GM12864 (cell line): ENCODE measurements at regions not wholly inside any gene's neighbourhood (a gene's known extent, or its start where the extent isn't known, plus 50 kb on each side); places are given as distances from the start of the nearest gene placed in this dataset.

ENCODE experiments used
- DNase-seq: peaks from one replicate; pipeline ENCODE4 v3.0.0-alpha.2; 2011; ENCODE audit warnings: low read depth
- H3K4me3 ChIP-seq: 2 replicates; pipeline ENCODE4 v1.5.1; 2011; ENCODE audit warnings: mild to moderate bottlenecking, low read depth, low read length, control low read depth
- TF ChIP-seq, protein P1 (sequence below): IDR thresholded peaks from 2 replicates; pipeline ENCODE4 v1.5.1; 2011; ENCODE audit warnings: low read depth, mild to moderate bottlenecking, moderate library complexity, low read length, control low read depth, inconsistent platforms; ENCODE audit errors: missing control alignments

GRCh38 chr5:173733425-173733824 lies 117.0 kb upstream of the BOD1 start:
- H3K4me3 ChIP-seq = no peak overlapping the region
- DNase-seq = no peak
- TF ChIP-seq, protein P1, sequence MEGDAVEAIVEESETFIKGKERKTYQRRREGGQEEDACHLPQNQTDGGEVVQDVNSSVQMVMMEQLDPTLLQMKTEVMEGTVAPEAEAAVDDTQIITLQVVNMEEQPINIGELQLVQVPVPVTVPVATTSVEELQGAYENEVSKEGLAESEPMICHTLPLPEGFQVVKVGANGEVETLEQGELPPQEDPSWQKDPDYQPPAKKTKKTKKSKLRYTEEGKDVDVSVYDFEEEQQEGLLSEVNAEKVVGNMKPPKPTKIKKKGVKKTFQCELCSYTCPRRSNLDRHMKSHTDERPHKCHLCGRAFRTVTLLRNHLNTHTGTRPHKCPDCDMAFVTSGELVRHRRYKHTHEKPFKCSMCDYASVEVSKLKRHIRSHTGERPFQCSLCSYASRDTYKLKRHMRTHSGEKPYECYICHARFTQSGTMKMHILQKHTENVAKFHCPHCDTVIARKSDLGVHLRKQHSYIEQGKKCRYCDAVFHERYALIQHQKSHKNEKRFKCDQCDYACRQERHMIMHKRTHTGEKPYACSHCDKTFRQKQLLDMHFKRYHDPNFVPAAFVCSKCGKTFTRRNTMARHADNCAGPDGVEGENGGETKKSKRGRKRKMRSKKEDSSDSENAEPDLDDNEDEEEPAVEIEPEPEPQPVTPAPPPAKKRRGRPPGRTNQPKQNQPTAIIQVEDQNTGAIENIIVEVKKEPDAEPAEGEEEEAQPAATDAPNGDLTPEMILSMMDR = no peak

DNA sequence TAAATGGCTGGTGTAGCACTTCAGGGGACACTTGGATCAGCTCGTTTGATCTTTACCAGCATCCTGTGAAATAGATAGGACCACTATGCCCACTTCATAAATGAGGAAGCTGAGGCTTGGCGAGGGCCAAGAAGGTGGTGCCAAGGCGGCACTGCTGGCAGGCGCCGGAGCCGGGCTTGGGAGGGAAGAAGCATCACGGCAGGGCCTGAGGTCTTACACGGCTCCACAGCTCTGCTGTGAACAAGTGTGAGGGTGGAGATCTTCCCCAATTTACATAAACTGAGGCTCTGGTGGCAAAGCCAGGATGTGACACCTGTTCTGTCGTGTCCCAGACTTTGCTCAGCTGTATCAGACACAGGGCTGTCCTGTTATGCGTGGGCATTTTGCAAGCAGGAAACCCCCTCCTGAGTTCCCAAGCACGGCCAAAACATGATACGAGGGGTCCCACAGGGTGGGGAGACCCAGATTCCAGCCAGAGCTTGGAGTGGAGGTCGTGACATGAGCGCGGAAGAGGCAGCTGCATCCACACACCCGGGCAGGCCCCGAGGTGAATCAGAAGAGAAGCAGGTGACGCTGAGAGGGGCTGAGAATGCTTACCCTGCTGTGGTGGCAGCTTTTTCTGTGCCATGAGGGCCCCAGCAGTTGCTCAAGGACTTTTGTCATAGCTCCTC lies 117.5 kb upstream of the BOD1 start:
- H3K4me3 ChIP-seq = no peak overlapping the region
- TF ChIP-seq, protein P1 = no peak
- DNase-seq = no peak

GRCh38 chr5:173734716-173735115 lies 118.3 kb upstream of the BOD1 start:
- TF ChIP-seq, protein P1 = no peak
- no peak overlapping the region for H3K4me3 ChIP-seq
- no peak for DNase-seq

DNA sequence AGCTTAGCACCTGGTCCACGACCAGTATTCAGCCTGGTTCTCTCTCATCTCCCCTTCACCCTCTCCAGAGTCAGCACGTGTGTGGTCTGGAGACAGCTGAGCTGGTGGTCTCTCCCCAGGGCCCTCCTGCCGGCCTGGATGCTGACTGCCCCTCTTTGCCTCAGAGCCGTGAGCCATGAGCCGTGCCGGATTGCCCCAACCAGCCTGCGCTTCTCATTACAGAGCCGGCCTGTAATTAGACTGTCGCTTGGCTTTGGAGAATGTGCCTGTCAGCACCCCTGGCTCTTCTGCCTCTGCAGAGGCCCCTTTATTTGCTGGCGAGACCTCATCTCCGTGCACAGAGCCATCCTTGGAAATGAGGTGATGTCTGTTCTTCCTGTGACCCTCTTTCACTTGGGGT lies 118.7 kb upstream of the BOD1 start:
- TF ChIP-seq, protein P1 = no peak
- DNase-seq = no peak
- H3K4me3 ChIP-seq = no peak overlapping the region

GRCh38 chr5:173735691-173736090 lies 119.2 kb upstream of the BOD1 start:
- no peak overlapping the region for H3K4me3 ChIP-seq
- DNase-seq = no peak
- TF ChIP-seq, protein P1 = no peak

DNA sequence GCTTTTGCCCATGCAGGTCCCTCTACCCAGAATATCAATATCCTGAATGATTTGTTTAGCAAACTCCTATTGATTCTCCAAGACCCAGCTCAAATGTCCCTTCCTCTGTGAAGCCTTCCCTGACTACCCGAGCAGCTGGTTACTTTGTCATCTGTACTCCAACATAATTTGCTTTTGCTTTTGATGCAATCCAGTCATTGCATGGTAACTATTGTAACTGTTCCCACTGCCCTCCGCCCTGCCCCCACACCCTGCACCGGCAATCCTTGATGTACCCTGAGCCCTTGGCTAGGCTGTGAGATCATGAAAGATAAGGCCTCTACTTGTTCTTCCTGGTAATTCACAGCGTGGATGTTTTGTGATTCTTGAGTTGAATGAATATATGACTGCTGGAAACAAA lies 119.9 kb upstream of the BOD1 start:
- DNase-seq = no peak
- no peak overlapping the region for H3K4me3 ChIP-seq
- TF ChIP-seq, protein P1 = no peak

DNA sequence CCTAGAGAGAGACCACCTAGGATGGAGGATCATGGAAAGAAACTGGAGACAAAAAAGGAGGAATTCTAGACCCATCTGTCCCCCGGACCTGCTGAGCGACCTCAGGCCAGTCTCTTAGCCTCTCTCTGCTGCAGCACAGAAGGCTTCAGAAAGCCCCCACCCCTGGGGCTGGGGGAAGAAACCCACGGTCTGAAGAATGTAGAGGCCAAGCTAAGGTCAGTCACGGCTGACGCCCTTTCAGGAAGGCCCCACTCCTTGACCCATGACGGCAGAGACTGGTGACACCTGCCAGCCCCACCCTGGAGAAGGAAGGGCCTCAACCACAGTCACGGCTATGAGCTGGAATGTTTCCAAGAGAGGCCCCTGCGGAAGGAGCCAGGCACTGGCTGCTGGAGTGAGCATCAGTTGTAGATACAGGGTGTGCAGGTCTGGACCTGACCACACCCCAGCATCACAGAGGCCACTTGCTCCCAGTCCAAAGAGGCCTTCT lies 120.5 kb upstream of the BOD1 start:
- TF ChIP-seq, protein P1 = no peak
- DNase-seq = peak; percentile 74
- H3K4me3 ChIP-seq = no peak overlapping the region
